ENCODE measurements at regions not wholly inside any gene's neighbourhood (a gene's known extent, or its start where the extent isn't known, plus 50 kb on each side); places are given as distances from the start of the nearest gene placed in this dataset.

DNA sequence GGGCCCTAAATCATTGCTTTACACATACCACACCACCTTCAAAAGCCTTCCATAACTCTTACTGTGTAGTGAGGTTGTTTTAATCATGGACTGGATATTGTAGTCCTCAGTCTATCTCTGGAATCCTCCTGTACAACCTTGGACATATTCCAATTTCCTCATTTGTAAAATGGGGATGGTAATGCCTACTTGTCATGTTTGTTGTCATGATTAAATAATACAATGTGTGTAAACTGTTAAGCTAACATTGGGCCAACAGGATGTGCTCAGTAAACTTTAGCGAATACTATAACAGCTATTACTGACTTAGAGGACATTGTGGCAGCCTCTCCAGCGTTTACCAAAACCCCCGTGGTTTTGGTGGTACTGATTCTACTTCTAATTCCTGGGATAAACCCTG is 74.7 kb upstream of the PTPRM start:
- no peak for DNase-seq

DNA sequence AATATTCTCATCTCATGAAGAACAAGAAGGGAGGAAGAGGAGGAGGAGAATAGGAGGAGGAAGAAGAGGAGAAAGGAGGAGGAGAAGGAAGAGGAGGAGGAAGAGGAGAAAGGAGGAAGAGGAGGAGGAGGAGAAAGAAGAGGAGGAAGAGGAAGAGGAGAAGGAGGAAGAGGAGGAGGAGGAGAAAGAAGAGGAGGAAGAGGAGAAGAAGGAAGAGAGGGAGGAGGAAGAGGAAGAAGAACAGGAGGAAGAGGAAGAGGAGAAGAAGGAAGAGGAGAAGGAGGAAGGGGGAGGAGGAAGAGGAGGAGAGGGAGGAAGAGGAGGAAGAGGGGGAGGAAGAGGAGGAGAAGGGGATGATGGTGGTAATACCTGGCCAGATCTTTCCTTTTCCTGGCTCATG is 70.0 kb upstream of the PTPRM start:
- no peak for DNase-seq

DNA sequence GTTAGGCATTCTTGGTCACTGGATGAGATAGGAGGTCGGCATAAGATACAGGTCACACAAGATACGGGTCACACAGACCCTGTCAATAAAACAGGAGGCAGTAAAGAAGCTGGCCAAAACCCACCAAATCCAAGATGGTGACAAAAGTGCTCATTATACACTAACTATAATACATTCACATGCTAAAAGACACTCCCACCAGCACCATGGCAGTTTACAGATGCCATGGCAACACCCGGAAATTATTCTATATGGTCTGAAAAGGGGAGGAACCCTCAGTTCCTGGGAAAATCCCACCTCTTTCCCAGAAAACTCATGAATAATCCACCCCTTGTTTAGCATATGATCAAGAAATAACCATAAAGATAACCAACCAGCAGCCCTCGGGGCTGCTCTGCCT is 56.0 kb upstream of the PTPRM start:
- no peak for DNase-seq

DNA sequence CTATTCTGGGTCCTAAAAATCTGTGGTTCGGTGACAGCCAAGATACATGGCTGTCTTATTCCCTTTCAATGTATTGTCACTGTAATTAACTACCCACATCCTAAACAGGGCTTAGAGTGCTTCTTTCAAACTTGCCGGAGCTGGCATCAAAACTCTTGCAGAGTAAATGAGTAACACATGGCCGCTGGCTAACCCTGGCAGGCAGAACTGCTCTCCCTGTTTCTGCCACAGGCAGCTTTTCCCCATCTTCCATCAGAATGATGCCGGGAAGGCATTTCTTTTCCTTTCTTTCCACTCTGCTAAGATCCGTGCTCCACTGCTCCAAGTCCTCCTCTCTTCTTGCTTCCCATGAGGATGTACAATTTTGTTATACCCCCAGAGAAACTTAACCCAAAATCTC is 54.8 kb upstream of the PTPRM start:
- DNase-seq = peak; percentile 36

DNA sequence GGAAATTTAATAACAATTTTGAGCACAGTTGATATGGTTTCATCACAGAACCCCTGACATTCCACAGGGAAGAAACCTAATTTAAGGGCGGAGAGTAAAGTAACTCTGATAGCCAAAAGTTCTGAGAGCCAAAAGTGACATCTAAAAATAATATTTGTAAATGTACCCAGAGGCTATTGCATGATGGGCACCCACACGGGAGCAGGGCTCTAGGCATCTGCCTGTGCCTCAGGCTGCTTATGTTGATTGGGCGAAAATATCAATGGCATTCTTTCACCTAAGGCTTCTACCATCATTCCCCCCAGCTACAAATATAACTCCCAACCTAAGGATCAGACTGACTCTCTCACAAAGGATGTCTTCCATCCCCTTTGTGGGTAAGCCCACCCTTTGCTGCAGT is 54.1 kb upstream of the PTPRM start:
- DNase-seq = no peak

DNA sequence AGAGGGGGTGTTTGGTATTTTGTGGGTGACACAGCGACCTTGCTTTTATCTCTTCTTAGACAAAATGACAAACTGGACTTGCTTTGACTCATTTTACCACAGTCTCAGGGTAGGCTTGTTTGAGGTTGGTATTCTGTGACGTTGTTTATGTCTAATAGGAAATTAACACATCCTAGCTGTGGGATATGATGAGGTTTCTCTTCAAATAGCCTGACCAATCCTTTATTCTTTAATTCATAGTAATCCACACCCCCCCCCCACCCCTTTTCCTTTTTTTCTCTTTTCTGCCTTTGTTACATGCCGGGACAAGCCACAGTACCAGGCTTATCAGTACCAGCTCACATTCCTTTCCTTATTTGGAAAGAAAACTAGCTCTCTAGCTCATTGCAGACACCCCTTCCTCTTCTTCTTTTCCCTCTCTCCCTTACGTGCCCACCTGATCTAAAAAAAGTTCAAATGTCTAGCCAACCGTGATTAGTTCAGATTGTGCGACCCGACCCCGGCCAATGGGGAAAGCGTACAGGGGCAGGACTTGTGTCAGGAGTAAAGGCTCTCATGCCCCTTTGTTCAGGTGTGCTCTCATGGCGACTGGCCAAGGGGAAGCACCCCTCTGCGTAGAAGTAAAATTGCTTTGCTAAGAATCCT is 52.2 kb upstream of the PTPRM start:
- DNase-seq = no peak

DNA sequence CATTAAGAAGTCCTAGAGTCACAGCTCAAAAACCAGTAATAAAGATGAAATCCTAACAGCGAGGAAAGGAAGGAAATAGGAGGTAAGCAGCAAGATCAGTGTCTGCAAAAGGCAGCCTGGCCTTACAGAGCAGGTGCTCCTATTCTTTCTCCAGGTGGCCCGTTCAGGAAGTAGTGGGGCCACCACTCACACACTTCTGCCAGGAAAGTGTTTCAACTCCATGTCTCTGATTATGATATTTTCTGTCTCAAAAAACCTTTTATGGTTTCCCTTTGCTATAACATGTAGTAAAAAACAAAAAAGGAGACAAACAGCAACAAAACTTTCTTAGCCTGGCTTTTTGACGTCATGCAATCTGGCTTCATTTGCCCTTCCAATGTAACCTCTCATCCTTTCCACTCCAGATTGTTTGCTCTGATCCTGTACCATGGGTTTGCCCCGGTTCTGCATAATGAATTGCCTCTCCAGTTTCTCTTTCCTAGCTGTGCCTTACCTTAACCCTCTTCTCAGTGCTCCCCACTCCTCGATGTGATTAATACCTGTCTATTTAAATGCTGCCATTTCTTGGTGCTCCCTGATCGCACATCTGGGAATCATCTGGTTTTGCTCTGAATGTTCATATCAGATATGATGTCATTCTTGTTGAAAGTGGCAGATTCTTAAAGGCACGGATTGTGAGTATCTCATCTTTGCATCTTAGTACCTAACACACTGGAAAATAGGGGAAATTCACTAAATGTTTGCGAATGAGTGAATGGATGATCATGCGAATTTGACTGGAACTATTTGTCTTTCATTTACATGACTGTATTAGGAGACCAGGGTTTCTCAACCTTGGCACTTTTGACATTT is 50.6 kb upstream of the PTPRM start:
- DNase-seq = no peak

Measured in kidney glomerular epithelial cell (primary cell).